IMR-90 (cell line): ENCODE measurements at regions not wholly inside any gene's neighbourhood (a gene's known extent, or its start where the extent isn't known, plus 50 kb on each side); places are given as distances from the start of the nearest gene placed in this dataset.

Experiments used
- ATAC-seq: fragments of 200-7000 bp; cut with Tn5 transposase; 2 replicates; pipeline ENCODE4 v1.9.1; 2020; ENCODE audit warnings: low read depth, mild to moderate bottlenecking, moderate library complexity
- BruUV-seq: library from RNA; stranded (reverse); fragments of 400-500 nt; replicated peaks from 2 replicates; lab custom pipeline; 2021; lab: Mats Ljungman, UMichigan
- CTCF ChIA-PET: fragments of 300-600 bp; formaldehyde crosslinking; extraction: SDS; loops from one replicate; lab custom pipeline; 2021; ENCODE audit warnings: antibody characterized with exemption; lab: Yijun Ruan, JAX
- POLR2A ChIA-PET: fragments of 300-600 bp; sonication (Branson Sonifier 250); formaldehyde crosslinking; loops from one replicate; lab custom pipeline; 2022; ENCODE audit warnings: antibody characterized with exemption; ENCODE audit not compliant: unreplicated experiment; lab: Charles Lee
- DNase-seq: peaks from one replicate; pipeline ENCODE4 v3.0.0; 2013
- H2AFZ ChIP-seq: replicated peaks from 2 replicates; pipeline ENCODE3; 2013; ENCODE audit warnings: low read length, mild to moderate bottlenecking; ENCODE audit not compliant: poor library complexity
- H2AK5ac ChIP-seq: 2 replicates; pipeline ENCODE4 v1.6.1; 2013; ENCODE audit warnings: low read depth, low read length, inconsistent platforms
- H2AK9ac ChIP-seq: replicated peaks from 2 replicates; pipeline ENCODE3; 2013; ENCODE audit warnings: mild to moderate bottlenecking, low read depth, low read length, moderate library complexity; ENCODE audit not compliant: poor library complexity
- H2BK120ac ChIP-seq: 2 replicates; pipeline ENCODE4 v1.6.1; 2013; ENCODE audit warnings: low read depth, low read length, inconsistent platforms
- H2BK15ac ChIP-seq: 3 replicates; pipeline ENCODE4 v1.6.1; 2013; ENCODE audit warnings: low read depth, low read length, inconsistent platforms
- H2BK20ac ChIP-seq: 2 replicates; pipeline ENCODE4 v1.6.1; 2013; ENCODE audit warnings: low read depth, mild to moderate bottlenecking, inconsistent platforms, low read length, moderate library complexity
- H2BK5ac ChIP-seq: 2 replicates; pipeline ENCODE4 v1.6.1; 2013; ENCODE audit warnings: mild to moderate bottlenecking, low read depth, low read length, inconsistent platforms; ENCODE audit not compliant: poor library complexity, severe bottlenecking
- H3K14ac ChIP-seq: replicated peaks from 2 replicates; pipeline ENCODE4 v1.6.1; 2013; ENCODE audit warnings: low read depth, low read length, inconsistent platforms
- H3K18ac ChIP-seq: 2 replicates; pipeline ENCODE4 v1.6.1; 2013; ENCODE audit warnings: low read depth, low read length, control low read depth
- H3K23ac ChIP-seq: 2 replicates; pipeline ENCODE4 v1.6.1; 2013; ENCODE audit warnings: low read depth, low read length, inconsistent platforms
- H3K27ac ChIP-seq: 2 replicates; pipeline ENCODE4 v1.5.1; 2013; ENCODE audit warnings: mild to moderate bottlenecking, control low read depth, low read length; ENCODE audit not compliant: insufficient read depth
- H3K27me3 ChIP-seq: 2 replicates; pipeline ENCODE4 v1.6.1; 2013; ENCODE audit warnings: low read length; ENCODE audit not compliant: control insufficient read depth, insufficient read depth
- H3K36me3 ChIP-seq: 2 replicates; pipeline ENCODE4 v1.6.1; 2013; ENCODE audit warnings: low read length, mixed read lengths; ENCODE audit not compliant: control insufficient read depth, insufficient read depth
- H3K4ac ChIP-seq: 2 replicates; pipeline ENCODE4 v1.6.1; 2013; ENCODE audit warnings: low read depth, low read length, inconsistent platforms
- H3K4me1 ChIP-seq: 2 replicates; pipeline ENCODE4 v1.6.1; 2013; ENCODE audit warnings: low read length, mixed read lengths; ENCODE audit not compliant: control insufficient read depth, insufficient read depth
- H3K4me2 ChIP-seq: 2 replicates; pipeline ENCODE4 v1.6.1; 2013; ENCODE audit warnings: low read depth, mild to moderate bottlenecking, control low read depth, low read length, moderate library complexity
- H3K4me3 ChIP-seq: 2 replicates; pipeline ENCODE4 v1.5.1; 2013; ENCODE audit warnings: low read depth, mild to moderate bottlenecking, control low read depth, low read length, moderate library complexity; ENCODE audit not compliant: insufficient read depth
- H3K56ac ChIP-seq: 2 replicates; pipeline ENCODE4 v1.6.1; 2013; ENCODE audit warnings: low read length, inconsistent platforms; ENCODE audit not compliant: insufficient read depth; ENCODE audit errors: extremely low read depth
- H3K79me1 ChIP-seq, 2 experiments: 2 replicates each; pipeline ENCODE4 v1.6.1; 2013; ENCODE audit warnings: low read length in 2 of 2, inconsistent platforms in 1 of 2, low read depth in 1 of 2
- H3K9ac ChIP-seq: 2 replicates; pipeline ENCODE4 v1.6.1; 2013; ENCODE audit warnings: low read depth, low read length, control low read depth
- H3K9me1 ChIP-seq: 2 replicates; pipeline ENCODE4 v1.6.1; 2013; ENCODE audit warnings: low read length, inconsistent platforms; ENCODE audit not compliant: insufficient read depth
- H3K9me3 ChIP-seq: 2 replicates; pipeline ENCODE4 v1.6.1; 2013; ENCODE audit warnings: low read length; ENCODE audit not compliant: control insufficient read depth, insufficient read depth
- H4K20me1 ChIP-seq: 2 replicates; pipeline ENCODE4 v1.6.1; 2013; ENCODE audit warnings: low read length, inconsistent platforms; ENCODE audit not compliant: insufficient read depth
- H4K5ac ChIP-seq: 2 replicates; pipeline ENCODE4 v1.6.1; 2013; ENCODE audit warnings: mild to moderate bottlenecking, low read depth, low read length, control low read depth
- H4K8ac ChIP-seq, 2 experiments: 2 replicates each; pipeline ENCODE4 v1.6.1; 2013; ENCODE audit warnings: low read depth in 2 of 2, low read length in 2 of 2, control low read depth in 1 of 2, inconsistent platforms in 1 of 2
- H4K91ac ChIP-seq: 2 replicates; pipeline ENCODE4 v1.6.1; 2013; ENCODE audit warnings: low read depth, low read length, inconsistent platforms; ENCODE audit not compliant: insufficient read depth
- CEBPB ChIP-seq: IDR thresholded peaks from 2 replicates; pipeline ENCODE4 v1.6.1; 2012; ENCODE audit warnings: low read depth, low read length, improper control_type of control experiment
- POLR2A ChIP-seq: IDR thresholded peaks from 2 replicates; pipeline ENCODE4 v1.6.1; 2012; ENCODE audit warnings: mild to moderate bottlenecking, low read depth, low read length
- WGBS, 2 experiments: methylation state at CpG; one replicate each; pipeline versions ENCODE4 v1.1.5 to v1.1.7; 2013; ENCODE audit warnings: missing lambda C conversion rate in 2 of 2; ENCODE audit not compliant: insufficient read length in 1 of 2; ENCODE audit errors: extremely low coverage in 2 of 2; 5-methylcytosine and 5-hydroxymethylcytosine counted together
- dilution Hi-C: fragments of 300-500 bp; cut with HindIII; formaldehyde crosslinking; loops from one replicate; pipeline ENCODE4 v1.14.3; 2018; ENCODE audit warnings: low sequenced_read_pairs; ENCODE audit not compliant: unreplicated experiment
- in situ Hi-C: fragments of 300-500 bp; cut with MboI; formaldehyde crosslinking; loops from 3 replicates; pipeline ENCODE4 v1.14.3; 2019; ENCODE audit warnings: low sequenced_read_pairs, inconsistent platforms, mixed read lengths
- intact Hi-C: fragments of 100-400 bp; cut with micrococcal nuclease; formaldehyde crosslinking; loops from 2 replicates; pipeline ENCODE4 v1.10.0; 2022

DNA sequence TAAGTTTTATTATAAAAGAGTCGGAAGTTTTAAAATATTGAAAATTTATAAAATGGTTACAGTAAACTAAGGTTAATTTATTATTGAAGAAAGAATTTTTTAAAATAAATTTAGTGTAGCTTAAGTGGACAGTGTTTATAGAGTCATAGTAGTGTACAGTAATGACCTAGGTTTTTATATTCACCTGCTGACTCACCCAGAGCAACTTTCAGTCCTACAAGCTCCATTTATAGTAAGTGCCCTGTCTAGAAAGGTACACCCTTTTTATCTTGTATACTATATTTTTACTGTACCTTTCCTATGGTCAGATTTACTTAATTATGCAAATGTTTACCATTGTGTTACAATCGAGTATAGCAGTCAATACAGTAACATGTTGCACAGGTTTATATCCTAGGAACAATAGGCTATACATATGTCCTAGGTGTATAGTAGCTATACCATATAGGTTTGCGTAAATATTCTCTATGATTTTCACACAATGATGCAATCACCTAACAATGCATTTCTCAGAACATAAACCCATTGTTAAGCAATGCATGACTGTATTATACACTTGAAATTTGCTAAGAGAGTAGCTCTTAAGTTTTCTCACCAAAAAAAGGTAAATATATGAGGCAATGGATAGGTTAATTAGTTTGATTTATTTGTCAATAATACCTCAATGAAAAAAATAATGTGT lies 106.9 kb upstream of the CD96 start:
- WGBS, 2 experiments, result 100% methylated on average over 1 of the region's 3 CpGs; no CpG with 5 or more reads in 1 of the 2 experiments
- H3K36me3 ChIP-seq, result no peaks in the 10 kb centered on the region
- no peak overlapping the region for H2BK20ac ChIP-seq
- ChIA-PET POLR2A (no interaction called here), CTCF (no interaction called here)
- H4K91ac ChIP-seq, result no peak overlapping the region
- no peak overlapping the region for H2BK5ac ChIP-seq
- H3K14ac ChIP-seq, result no peak overlapping the region
- H3K4me3 ChIP-seq, result no peak overlapping the region
- H2AK9ac ChIP-seq, result no peak overlapping the region
- no peak for TF ChIP-seq POLR2A
- peak; percentile 51; the same call in 1 of the 2 replicates for TF ChIP-seq CEBPB
- H3K27me3 ChIP-seq, result peaks cover 2% of the 10 kb centered on the region; the same call in 1 of the 2 replicates
- no peak overlapping the region for H3K9ac ChIP-seq
- intact Hi-C loops, result no loop called here
- H4K20me1 ChIP-seq, result no peaks in the 10 kb centered on the region
- dilution Hi-C loops, result no loop called here
- no peak overlapping the region for H3K18ac ChIP-seq
- H4K5ac ChIP-seq, result no peak overlapping the region
- H2AFZ ChIP-seq, result no peak overlapping the region
- H3K27ac ChIP-seq, result no peak overlapping the region
- no TSS peak for BruUV-seq
- no peaks in the 10 kb centered on the region for H3K4me1 ChIP-seq
- DNase-seq, result no peak
- no peak overlapping the region for H2BK120ac ChIP-seq
- no peak overlapping the region for H2BK15ac ChIP-seq
- H2AK5ac ChIP-seq, result no peak overlapping the region
- H3K23ac ChIP-seq, result no peak overlapping the region
- H3K9me1 ChIP-seq, result no peaks in the 10 kb centered on the region
- H3K79me1 ChIP-seq, result no peaks in the 10 kb centered on the region
- no peak overlapping the region for H3K4me2 ChIP-seq
- ATAC-seq, result no peak
- H4K8ac ChIP-seq, result no peak overlapping the region
- H3K56ac ChIP-seq, result no peak overlapping the region
- H3K4ac ChIP-seq, result no peak overlapping the region
- no peaks in the 10 kb centered on the region for H3K9me3 ChIP-seq
- in situ Hi-C loops, result no loop called here
